ENCODE measurements at regions not wholly inside any gene's neighbourhood (a gene's known extent, or its start where the extent isn't known, plus 50 kb on each side); places are given as distances from the start of the nearest gene placed in this dataset.

GRCh38 chr10:83921984-83922860, 217.1 kb upstream of the GHITM start:
- DNase-seq (ENCODE audit: low read depth) = no peak
- TF ChIP-seq CTCF (IDR thresholded peaks at IDR 0.05; ENCODE audit: insufficient read depth, low read depth, low read length, missing control alignments) = no peak
- no peak overlapping the region for H3K4me3 ChIP-seq (ENCODE audit: low read depth, low read length)

- no peak for TF ChIP-seq CTCF (IDR thresholded peaks at IDR 0.05; ENCODE audit: insufficient read depth, low read depth, low read length, missing control alignments)
- no peak overlapping the region for H3K4me3 ChIP-seq (ENCODE audit: low read depth, low read length)
- DNase-seq (ENCODE audit: low read depth) = no peak
Observed at GRCh38 chr10:83925133-83925532, 214.2 kb upstream of the GHITM start.

GRCh38 chr10:83926606-83927005, 212.7 kb upstream of the GHITM start:
- H3K4me3 ChIP-seq (ENCODE audit: low read depth, low read length) = no peak overlapping the region
- no peak for TF ChIP-seq CTCF (IDR thresholded peaks at IDR 0.05; ENCODE audit: insufficient read depth, low read depth, low read length, missing control alignments)
- no peak for DNase-seq (ENCODE audit: low read depth)

- no peak for DNase-seq (ENCODE audit: low read depth)
Observed at GRCh38 chr10:83927166-83927565, 212.1 kb upstream of the GHITM start.

GRCh38 chr10:83929399-83929798, 209.9 kb upstream of the GHITM start:
- no peak for DNase-seq (ENCODE audit: low read depth)
- no peak overlapping the region for H3K4me3 ChIP-seq (ENCODE audit: low read depth, low read length)
- no peak for TF ChIP-seq CTCF (IDR thresholded peaks at IDR 0.05; ENCODE audit: insufficient read depth, low read depth, low read length, missing control alignments)

More at GRCh38 chr10:83927166-83927565, 212.1 kb upstream of the GHITM start:
- H3K4me3 ChIP-seq (ENCODE audit: low read depth, low read length) = no peak overlapping the region
- TF ChIP-seq CTCF (IDR thresholded peaks at IDR 0.05; ENCODE audit: insufficient read depth, low read depth, low read length, missing control alignments) = no peak

- DNase-seq (ENCODE audit: low read depth) = no peak
- TF ChIP-seq CTCF (IDR thresholded peaks at IDR 0.05; ENCODE audit: insufficient read depth, low read depth, low read length, missing control alignments) = no peak
- H3K4me3 ChIP-seq (ENCODE audit: low read depth, low read length) = no peak overlapping the region
Observed at GRCh38 chr10:83931669-83932068, 207.6 kb upstream of the GHITM start.

GRCh38 chr10:83932245-83932644, 207.1 kb upstream of the GHITM start:
- no peak for DNase-seq (ENCODE audit: low read depth)
- no peak for TF ChIP-seq CTCF (IDR thresholded peaks at IDR 0.05; ENCODE audit: insufficient read depth, low read depth, low read length, missing control alignments)
- H3K4me3 ChIP-seq (ENCODE audit: low read depth, low read length) = no peak overlapping the region
